ENCODE measurements at regions not wholly inside any gene's neighbourhood (a gene's known extent, or its start where the extent isn't known, plus 50 kb on each side); places are given as distances from the start of the nearest gene placed in this dataset.

DNA sequence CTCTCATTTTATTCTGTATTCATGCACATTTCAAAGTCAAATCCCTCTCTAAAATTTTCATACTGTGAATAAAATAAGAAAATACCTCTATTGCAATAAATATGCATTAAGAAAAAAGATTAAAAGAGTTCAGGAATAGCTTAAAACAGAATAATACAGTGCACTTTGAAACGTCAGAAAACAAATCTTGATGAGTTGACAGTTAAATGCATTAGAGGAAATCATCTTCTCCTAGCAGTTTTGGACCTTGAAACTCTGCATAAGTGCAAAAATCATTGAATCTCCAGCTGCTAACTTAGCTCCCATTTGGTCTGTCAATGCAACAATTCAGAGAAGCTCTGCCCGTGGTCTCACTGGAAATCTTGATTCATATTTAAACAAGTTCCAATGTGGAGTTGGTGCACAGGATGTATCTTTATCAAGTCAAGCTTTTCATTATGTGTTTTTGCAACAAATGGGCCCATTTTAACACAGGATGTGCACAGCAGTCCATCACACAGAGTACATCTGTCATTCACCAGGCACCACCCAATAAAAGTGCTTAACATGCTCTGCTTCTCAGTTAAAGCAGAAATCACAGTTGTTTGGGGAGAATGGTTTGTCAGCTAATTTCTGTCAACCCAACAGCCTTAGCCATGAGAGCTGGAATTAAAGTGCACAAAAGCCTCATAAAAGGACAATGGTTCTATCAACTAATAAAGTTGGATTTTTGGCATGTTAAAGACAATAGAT lies 98.8 kb upstream of the ARRDC4 start:
- no TSS peak for BruUV-seq (replicated peaks)
- no peaks in the 10 kb centered on the region for H3K36me3 ChIP-seq (ENCODE audit: control insufficient read depth in 2 of 2, extremely low read depth in 1 of 2, insufficient read depth in 2 of 2, low read length in 2 of 2)
- no peaks in the 10 kb centered on the region for H3K9me1 ChIP-seq (replicated peaks; ENCODE audit: control insufficient read depth, extremely low read depth, insufficient read depth, low read length)
- no peak for DNase-seq (ENCODE audit: low read depth, low spot score)
- no peak overlapping the region for H3K4me3 ChIP-seq (replicated peaks in 1 of 3; ENCODE audit: insufficient read depth in 1 of 3, low read depth in 1 of 3, low read length in 3 of 3)
- intact Hi-C loops (cut with micrococcal nuclease) (no loop called here), dilution Hi-C loops (cut with MboI; ENCODE audit: extremely low pct_ligation_motif_present, low sequenced_read_pairs) (no loop called here)
- no peak overlapping the region for H3K27ac ChIP-seq (ENCODE audit: insufficient read depth, low read depth, low read length)
- CTCF ChIA-PET: no interaction called here
- POLR2A ChIA-PET: no interaction called here
- no peaks in the 10 kb centered on the region for H3K4me1 ChIP-seq (ENCODE audit: control insufficient read depth, extremely low read depth, insufficient read depth, low read length)
- no peaks in the 10 kb centered on the region for H4K20me1 ChIP-seq (replicated peaks; ENCODE audit: control insufficient read depth, extremely low read depth, insufficient read depth, low read length)
- H3K9me3 ChIP-seq (replicated peaks; ENCODE audit: control insufficient read depth, insufficient read depth, low read length): no peaks in the 10 kb centered on the region
- no peaks in the 10 kb centered on the region for H3K79me2 ChIP-seq (ENCODE audit: control insufficient read depth, insufficient read depth, low read length)
- TF ChIP-seq POLR2A (IDR thresholded peaks at IDR 0.05; ENCODE audit: low read depth, low read length): no peak
- no peak for TF ChIP-seq MYC (IDR thresholded peaks at IDR 0.05; ENCODE audit: low read depth, low read length)
- TF ChIP-seq FOS (IDR thresholded peaks at IDR 0.05; ENCODE audit: borderline replicate concordance, insufficient read depth, low read length): no peak
- TF ChIP-seq, protein P1, sequence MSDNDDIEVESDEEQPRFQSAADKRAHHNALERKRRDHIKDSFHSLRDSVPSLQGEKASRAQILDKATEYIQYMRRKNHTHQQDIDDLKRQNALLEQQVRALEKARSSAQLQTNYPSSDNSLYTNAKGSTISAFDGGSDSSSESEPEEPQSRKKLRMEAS (IDR thresholded peaks at IDR 0.05; ENCODE audit: insufficient read depth, insufficient read length): no peak
- no peak for TF ChIP-seq POLR2AphosphoS5 (IDR thresholded peaks at IDR 0.05; ENCODE audit: insufficient read depth, low read depth, low read length)
- TF ChIP-seq, protein P2, sequence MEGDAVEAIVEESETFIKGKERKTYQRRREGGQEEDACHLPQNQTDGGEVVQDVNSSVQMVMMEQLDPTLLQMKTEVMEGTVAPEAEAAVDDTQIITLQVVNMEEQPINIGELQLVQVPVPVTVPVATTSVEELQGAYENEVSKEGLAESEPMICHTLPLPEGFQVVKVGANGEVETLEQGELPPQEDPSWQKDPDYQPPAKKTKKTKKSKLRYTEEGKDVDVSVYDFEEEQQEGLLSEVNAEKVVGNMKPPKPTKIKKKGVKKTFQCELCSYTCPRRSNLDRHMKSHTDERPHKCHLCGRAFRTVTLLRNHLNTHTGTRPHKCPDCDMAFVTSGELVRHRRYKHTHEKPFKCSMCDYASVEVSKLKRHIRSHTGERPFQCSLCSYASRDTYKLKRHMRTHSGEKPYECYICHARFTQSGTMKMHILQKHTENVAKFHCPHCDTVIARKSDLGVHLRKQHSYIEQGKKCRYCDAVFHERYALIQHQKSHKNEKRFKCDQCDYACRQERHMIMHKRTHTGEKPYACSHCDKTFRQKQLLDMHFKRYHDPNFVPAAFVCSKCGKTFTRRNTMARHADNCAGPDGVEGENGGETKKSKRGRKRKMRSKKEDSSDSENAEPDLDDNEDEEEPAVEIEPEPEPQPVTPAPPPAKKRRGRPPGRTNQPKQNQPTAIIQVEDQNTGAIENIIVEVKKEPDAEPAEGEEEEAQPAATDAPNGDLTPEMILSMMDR (IDR thresholded peaks at IDR 0.05; ENCODE audit: extremely low read depth in 1 of 2, insufficient read depth in 1 of 2, low read depth in 1 of 2, low read length in 2 of 2): no peak
- TF ChIP-seq EZH2 (IDR thresholded peaks at IDR 0.05; ENCODE audit: borderline replicate concordance, low read depth, low read length, severe bottlenecking): no peak
- TF ChIP-seq JUN (IDR thresholded peaks at IDR 0.05; ENCODE audit: borderline replicate concordance, insufficient read depth, insufficient read length, low read depth): no peak
- TF ChIP-seq GATA2 (IDR thresholded peaks at IDR 0.05; ENCODE audit: insufficient read depth, insufficient read length, low read depth, low read length): no peak
- no peak for FAIRE-seq
- no peak overlapping the region for H3K9ac ChIP-seq (replicated peaks; ENCODE audit: extremely low read depth, insufficient read depth, low read length)
- H2AFZ ChIP-seq (ENCODE audit: low read depth, low read length): no peak overlapping the region
- no peaks in the 10 kb centered on the region for H3K27me3 ChIP-seq (ENCODE audit: control insufficient read depth in 2 of 2, insufficient read depth in 2 of 2, low read length in 2 of 2)
- no peak overlapping the region for H3K4me2 ChIP-seq (ENCODE audit: insufficient read depth, low read length)

Measured in endothelial cell of umbilical vein (primary cell).